OCI-LY3 (cell line): ENCODE measurements at regions not wholly inside any gene's neighbourhood (a gene's known extent, or its start where the extent isn't known, plus 50 kb on each side); places are given as distances from the start of the nearest gene placed in this dataset.

Experiments used
- H2AFZ ChIP-seq: fragments of 200-600, 300-600 bp; shearing (Covaris generic); 2 replicates; pipeline ENCODE4 v1.6.0; 2014; ENCODE audit warnings: antibody characterized with exemption, low read depth, low read length
- H3K27ac ChIP-seq: fragments of 200-600, 300-600 bp; sonication (generic); 2 replicates; pipeline ENCODE4 v1.5.1; 2014; ENCODE audit warnings: mild to moderate bottlenecking, low read length, moderate library complexity, mixed read lengths
- H3K27me3 ChIP-seq: fragments of 200-600, 300-600 bp; sonication (generic); 2 replicates; pipeline ENCODE4 v1.6.1; 2014; ENCODE audit warnings: low read depth, low read length, mixed read lengths
- H3K36me3 ChIP-seq: fragments of 200-600, 300-600 bp; sonication (generic); replicated peaks from 2 replicates; pipeline ENCODE3; 2014; ENCODE audit warnings: low read depth, low read length, mixed read lengths
- H3K4me1 ChIP-seq: fragments of 300-600, 200-600 bp; sonication (generic); 2 replicates; pipeline ENCODE4 v1.6.1; 2014; ENCODE audit warnings: low read length, mixed read lengths
- H3K4me2 ChIP-seq: fragments of 200-600, 300-600 bp; sonication (generic); 2 replicates; pipeline ENCODE4 v1.6.1; 2014; ENCODE audit warnings: low read length, mixed read lengths
- H3K4me3 ChIP-seq: fragments of 300-600, 200-600 bp; sonication (generic); 2 replicates; pipeline ENCODE4 v1.5.1; 2014; ENCODE audit warnings: antibody characterized with exemption, mild to moderate bottlenecking, low read length, moderate library complexity
- H3K79me2 ChIP-seq: fragments of 300-600, 200-600 bp; shearing (Covaris generic); 2 replicates; pipeline ENCODE4 v1.6.1; 2014; ENCODE audit warnings: mild to moderate bottlenecking, low read length, mixed read lengths
- H3K9ac ChIP-seq: fragments of 300-600, 200-600 bp; shearing (Covaris generic); 2 replicates; pipeline ENCODE4 v1.6.0; 2014; ENCODE audit warnings: mild to moderate bottlenecking, low read length, moderate library complexity
- H3K9me3 ChIP-seq: fragments of 200-600, 300-600 bp; shearing (Covaris generic); 2 replicates; pipeline ENCODE4 v1.6.1; 2014; ENCODE audit warnings: low read length, mixed read lengths; ENCODE audit not compliant: insufficient read depth
- H4K20me1 ChIP-seq: fragments of 200-600, 300-600 bp; sonication (generic); 2 replicates; pipeline ENCODE4 v1.6.1; 2016; ENCODE audit warnings: low read length, mixed read lengths; ENCODE audit not compliant: insufficient read depth
- EZH2phosphoT487 ChIP-seq: fragments of 200-600 bp; shearing (Covaris generic); IDR thresholded peaks from 2 replicates; pipeline ENCODE4 v1.6.1; 2018; ENCODE audit warnings: antibody characterized with exemption, mixed run types, low read depth
- TF ChIP-seq, protein P1 (sequence below): fragments of 200-600, 300-600 bp; sonication (generic); IDR thresholded peaks from 2 replicates; pipeline ENCODE4 v1.5.1; 2014; ENCODE audit warnings: antibody characterized with exemption, low read length, low read depth

- Histone ChIP-seq H3K4me3 (no peak overlapping the region), H4K20me1 (no peaks in the 10 kb centered on the region), H3K4me2 (no peak overlapping the region), H3K4me1 (no peaks in the 10 kb centered on the region), H3K79me2 (no peaks in the 10 kb centered on the region), H3K9ac (no peak overlapping the region), H3K9me3 (no peaks in the 10 kb centered on the region), H3K27me3 (peaks cover 9% of the 10 kb centered on the region), H3K27ac (no peak overlapping the region), H2AFZ (no peak overlapping the region), H3K36me3 (no peaks in the 10 kb centered on the region)
- TF ChIP-seq, protein P1, sequence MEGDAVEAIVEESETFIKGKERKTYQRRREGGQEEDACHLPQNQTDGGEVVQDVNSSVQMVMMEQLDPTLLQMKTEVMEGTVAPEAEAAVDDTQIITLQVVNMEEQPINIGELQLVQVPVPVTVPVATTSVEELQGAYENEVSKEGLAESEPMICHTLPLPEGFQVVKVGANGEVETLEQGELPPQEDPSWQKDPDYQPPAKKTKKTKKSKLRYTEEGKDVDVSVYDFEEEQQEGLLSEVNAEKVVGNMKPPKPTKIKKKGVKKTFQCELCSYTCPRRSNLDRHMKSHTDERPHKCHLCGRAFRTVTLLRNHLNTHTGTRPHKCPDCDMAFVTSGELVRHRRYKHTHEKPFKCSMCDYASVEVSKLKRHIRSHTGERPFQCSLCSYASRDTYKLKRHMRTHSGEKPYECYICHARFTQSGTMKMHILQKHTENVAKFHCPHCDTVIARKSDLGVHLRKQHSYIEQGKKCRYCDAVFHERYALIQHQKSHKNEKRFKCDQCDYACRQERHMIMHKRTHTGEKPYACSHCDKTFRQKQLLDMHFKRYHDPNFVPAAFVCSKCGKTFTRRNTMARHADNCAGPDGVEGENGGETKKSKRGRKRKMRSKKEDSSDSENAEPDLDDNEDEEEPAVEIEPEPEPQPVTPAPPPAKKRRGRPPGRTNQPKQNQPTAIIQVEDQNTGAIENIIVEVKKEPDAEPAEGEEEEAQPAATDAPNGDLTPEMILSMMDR: no peak
- no peak for TF ChIP-seq EZH2phosphoT487
Measured at GRCh38 chr17:79414793-79415211, 196.0 kb downstream of the RBFOX3 start.

GRCh38 chr17:79414063-79414792, 196.6 kb downstream of the RBFOX3 start:
- Histone ChIP-seq H3K4me2 (no peak overlapping the region), H3K27me3 (peaks cover 9% of the 10 kb centered on the region), H3K36me3 (no peaks in the 10 kb centered on the region), H3K4me3 (no peak overlapping the region), H3K4me1 (no peaks in the 10 kb centered on the region), H3K79me2 (no peaks in the 10 kb centered on the region), H2AFZ (no peak overlapping the region), H4K20me1 (no peaks in the 10 kb centered on the region), H3K9ac (no peak overlapping the region), H3K27ac (no peak overlapping the region), H3K9me3 (no peaks in the 10 kb centered on the region)
- TF ChIP-seq, protein P1: no peak
- no peak for TF ChIP-seq EZH2phosphoT487

- peaks cover 9% of the 10 kb centered on the region for H3K27me3 ChIP-seq
- no peak overlapping the region for H3K27ac ChIP-seq
- no peak overlapping the region for H3K4me2 ChIP-seq
- H3K36me3 ChIP-seq: no peaks in the 10 kb centered on the region
- no peak overlapping the region for H2AFZ ChIP-seq
- H4K20me1 ChIP-seq: no peaks in the 10 kb centered on the region
- H3K4me1 ChIP-seq: no peaks in the 10 kb centered on the region
- TF ChIP-seq, protein P1: no peak
- TF ChIP-seq EZH2phosphoT487: no peak
- H3K79me2 ChIP-seq: no peaks in the 10 kb centered on the region
- no peaks in the 10 kb centered on the region for H3K9me3 ChIP-seq
- H3K9ac ChIP-seq: no peak overlapping the region
- no peak overlapping the region for H3K4me3 ChIP-seq
Measured at GRCh38 chr17:79413611-79414010, 197.2 kb downstream of the RBFOX3 start.

GRCh38 chr17:79412886-79413390, 197.9 kb downstream of the RBFOX3 start:
- H3K27me3 ChIP-seq: peaks cover 12% of the 10 kb centered on the region
- H3K9me3 ChIP-seq: no peaks in the 10 kb centered on the region
- no peaks in the 10 kb centered on the region for H3K4me1 ChIP-seq
- H3K4me3 ChIP-seq: no peak overlapping the region
- no peak for TF ChIP-seq EZH2phosphoT487
- TF ChIP-seq, protein P1: no peak
- no peak overlapping the region for H3K4me2 ChIP-seq
- no peaks in the 10 kb centered on the region for H3K36me3 ChIP-seq
- no peak overlapping the region for H2AFZ ChIP-seq
- H3K9ac ChIP-seq: no peak overlapping the region
- no peak overlapping the region for H3K27ac ChIP-seq
- H3K79me2 ChIP-seq: no peaks in the 10 kb centered on the region
- H4K20me1 ChIP-seq: no peaks in the 10 kb centered on the region
